ENCODE measurements at regions not wholly inside any gene's neighbourhood (a gene's known extent, or its start where the extent isn't known, plus 50 kb on each side); places are given as distances from the start of the nearest gene placed in this dataset.

- TF ChIP-seq TCF4 (CRISPR knock-in tag; IDR thresholded peaks at IDR 0.05; ENCODE audit: borderline replicate concordance) (no peak), TSHZ2 (CRISPR knock-in tag; IDR thresholded peaks at IDR 0.05) (no peak), ZNF70 (CRISPR knock-in tag; IDR thresholded peaks at IDR 0.05) (no peak), CREB5 (CRISPR knock-in tag; IDR thresholded peaks at IDR 0.05; ENCODE audit: low read depth) (no peak), PATZ1 (CRISPR knock-in tag; IDR thresholded peaks at IDR 0.05; ENCODE audit: borderline replicate concordance) (no peak), ZFP3 (CRISPR knock-in tag; IDR thresholded peaks at IDR 0.05) (no peak), BACH2 (CRISPR knock-in tag; IDR thresholded peaks at IDR 0.05; ENCODE audit: borderline replicate concordance) (no peak), ZNF565 (CRISPR knock-in tag; conservative IDR thresholded peaks at IDR 0.05; ENCODE audit: low read depth) (no peak), ZFP30 (CRISPR knock-in tag; IDR thresholded peaks at IDR 0.05) (no peak), CSRNP3 (CRISPR knock-in tag; IDR thresholded peaks at IDR 0.05) (no peak), ISL1 (CRISPR knock-in tag; IDR thresholded peaks at IDR 0.05) (no peak), GLIS3 (CRISPR knock-in tag; IDR thresholded peaks at IDR 0.05) (no peak), ESRRG (CRISPR knock-in tag; IDR thresholded peaks at IDR 0.05) (no peak), ARNTL (CRISPR knock-in tag; IDR thresholded peaks at IDR 0.05; ENCODE audit: borderline replicate concordance, low read depth) (no peak), ZNF8 (CRISPR knock-in tag; IDR thresholded peaks at IDR 0.05) (no peak), SNAI2 (CRISPR knock-in tag; IDR thresholded peaks at IDR 0.05) (no peak)
- no peak for ATAC-seq
Observed at GRCh38 chr4:130901321-130901720, 1805.4 kb downstream of the C4orf33 start.

GRCh38 chr4:130922955-130923354 is 1827.0 kb downstream of the C4orf33 start:
- ATAC-seq: no peak
- no peak for TF ChIP-seq ISL1 (CRISPR knock-in tag; IDR thresholded peaks at IDR 0.05)
- TF ChIP-seq SNAI2 (CRISPR knock-in tag; IDR thresholded peaks at IDR 0.05): no peak
- TF ChIP-seq TCF4 (CRISPR knock-in tag; IDR thresholded peaks at IDR 0.05; ENCODE audit: borderline replicate concordance): no peak
- TF ChIP-seq CSDC2 (CRISPR knock-in tag; IDR thresholded peaks at IDR 0.05): no peak
- no peak for TF ChIP-seq CREB5 (CRISPR knock-in tag; IDR thresholded peaks at IDR 0.05; ENCODE audit: low read depth)
- no peak for TF ChIP-seq ARNTL (CRISPR knock-in tag; IDR thresholded peaks at IDR 0.05; ENCODE audit: borderline replicate concordance, low read depth)
- no peak for TF ChIP-seq GLIS3 (CRISPR knock-in tag; IDR thresholded peaks at IDR 0.05)
- TF ChIP-seq OSR1 (CRISPR knock-in tag; IDR thresholded peaks at IDR 0.05): no peak
- TF ChIP-seq PATZ1 (CRISPR knock-in tag; IDR thresholded peaks at IDR 0.05; ENCODE audit: borderline replicate concordance): no peak
- no peak for TF ChIP-seq ZNF565 (CRISPR knock-in tag; conservative IDR thresholded peaks at IDR 0.05; ENCODE audit: low read depth)
- TF ChIP-seq PPARA (CRISPR knock-in tag; IDR thresholded peaks at IDR 0.05; ENCODE audit: borderline replicate concordance): no peak
- no peak for TF ChIP-seq TSHZ2 (CRISPR knock-in tag; IDR thresholded peaks at IDR 0.05)
- TF ChIP-seq ESRRG (CRISPR knock-in tag; IDR thresholded peaks at IDR 0.05): no peak
- TF ChIP-seq RARB (CRISPR knock-in tag; IDR thresholded peaks at IDR 0.05): no peak
- TF ChIP-seq ZFP30 (CRISPR knock-in tag; IDR thresholded peaks at IDR 0.05): no peak
- no peak for TF ChIP-seq TOX (CRISPR knock-in tag; IDR thresholded peaks at IDR 0.05; ENCODE audit: borderline replicate concordance)
- TF ChIP-seq ZC3H10 (CRISPR knock-in tag; IDR thresholded peaks at IDR 0.05): no peak
- no peak for TF ChIP-seq ZNF70 (CRISPR knock-in tag; IDR thresholded peaks at IDR 0.05)
- no peak for TF ChIP-seq POU6F1 (CRISPR knock-in tag; IDR thresholded peaks at IDR 0.05; ENCODE audit: borderline replicate concordance, low read depth)
